A673 (cell line): ENCODE measurements at regions not wholly inside any gene's neighbourhood (a gene's known extent, or its start where the extent isn't known, plus 50 kb on each side); places are given as distances from the start of the nearest gene placed in this dataset.

ENCODE experiments used
- BruUV-seq: library from RNA; stranded (reverse); fragments of 400-500 nt; replicated peaks from 2 replicates; lab custom pipeline; 2021; lab: Mats Ljungman, UMichigan
- CTCF ChIA-PET: fragments of 300-600 bp; sonication (Branson Sonifier 250); formaldehyde crosslinking; loops from one replicate; lab custom pipeline; 2022; ENCODE audit warnings: antibody characterized with exemption; lab: Charles Lee
- POLR2A ChIA-PET: fragments of 300-600 bp; sonication (Branson Sonifier 250); formaldehyde crosslinking; loops from one replicate; lab custom pipeline; 2022; ENCODE audit warnings: antibody characterized with exemption; ENCODE audit not compliant: low non-redundant PET; lab: Charles Lee
- DNase-seq: peaks from one replicate; pipeline ENCODE4 v3.0.0-alpha.2; 2015; ENCODE audit warnings: low spot score
- H3K27ac ChIP-seq: fragments of 200-600 bp; sonication (generic); 2 replicates; pipeline ENCODE4 v1.5.1; 2016; ENCODE audit warnings: mixed run types, low read depth, mild to moderate bottlenecking, mixed read lengths, antibody characterized with exemption, low read length; ENCODE audit not compliant: poor library complexity, severe bottlenecking
- H3K27me3 ChIP-seq: fragments of 200-600 bp; sonication (generic); replicated peaks from 2 replicates; pipeline ENCODE4 v1.6.1; 2017; ENCODE audit warnings: mixed run types, low read depth, mild to moderate bottlenecking, mixed read lengths, antibody characterized with exemption, low read length; ENCODE audit not compliant: insufficient read depth, poor library complexity
- H3K36me3 ChIP-seq: fragments of 200-600 bp; sonication (generic); 2 replicates; pipeline ENCODE4 v1.6.1; 2016; ENCODE audit warnings: mixed run types, mild to moderate bottlenecking, mixed read lengths, antibody characterized with exemption, low read length; ENCODE audit not compliant: insufficient read depth, poor library complexity, severe bottlenecking
- H3K4me1 ChIP-seq: fragments of 200-600 bp; sonication (generic); 2 replicates; pipeline ENCODE4 v1.6.1; 2017; ENCODE audit warnings: mixed run types, mild to moderate bottlenecking, mixed read lengths, antibody characterized with exemption, low read length; ENCODE audit not compliant: insufficient read depth, poor library complexity, severe bottlenecking
- H3K4me3 ChIP-seq: fragments of 200-600 bp; sonication (generic); 2 replicates; pipeline ENCODE4 v1.5.1; 2016; ENCODE audit warnings: low read depth, mixed run types, mild to moderate bottlenecking, mixed read lengths, low read length; ENCODE audit not compliant: poor library complexity, severe bottlenecking
- H3K9me3 ChIP-seq: fragments of 200-600 bp; sonication (generic); 2 replicates; pipeline ENCODE4 v1.6.1; 2016; ENCODE audit warnings: mixed run types, low read depth, mild to moderate bottlenecking, mixed read lengths, antibody characterized with exemption, low read length; ENCODE audit not compliant: poor library complexity, severe bottlenecking
- EZH2 ChIP-seq: fragments of 200-600 bp; sonication (generic); IDR thresholded peaks from 2 replicates; pipeline ENCODE4 v1.6.1; 2017; ENCODE audit warnings: borderline replicate concordance, low read depth, mild to moderate bottlenecking, mixed read lengths, antibody characterized with exemption, low read length; ENCODE audit not compliant: poor library complexity, severe bottlenecking
- intact Hi-C: fragments of 100-400 bp; cut with micrococcal nuclease; formaldehyde crosslinking; loops from one replicate; pipeline ENCODE4 v1.10.0; 2022; ENCODE audit not compliant: unreplicated experiment
- TF ChIP-seq, protein P1 (sequence below): fragments of 300-800, 200-600 bp; sonication (generic); conservative IDR thresholded peaks from 2 replicates; pipeline ENCODE4 v1.5.1; 2017; ENCODE audit warnings: low read depth, mild to moderate bottlenecking, antibody characterized with exemption, low read length, moderate library complexity, mixed read lengths

DNA sequence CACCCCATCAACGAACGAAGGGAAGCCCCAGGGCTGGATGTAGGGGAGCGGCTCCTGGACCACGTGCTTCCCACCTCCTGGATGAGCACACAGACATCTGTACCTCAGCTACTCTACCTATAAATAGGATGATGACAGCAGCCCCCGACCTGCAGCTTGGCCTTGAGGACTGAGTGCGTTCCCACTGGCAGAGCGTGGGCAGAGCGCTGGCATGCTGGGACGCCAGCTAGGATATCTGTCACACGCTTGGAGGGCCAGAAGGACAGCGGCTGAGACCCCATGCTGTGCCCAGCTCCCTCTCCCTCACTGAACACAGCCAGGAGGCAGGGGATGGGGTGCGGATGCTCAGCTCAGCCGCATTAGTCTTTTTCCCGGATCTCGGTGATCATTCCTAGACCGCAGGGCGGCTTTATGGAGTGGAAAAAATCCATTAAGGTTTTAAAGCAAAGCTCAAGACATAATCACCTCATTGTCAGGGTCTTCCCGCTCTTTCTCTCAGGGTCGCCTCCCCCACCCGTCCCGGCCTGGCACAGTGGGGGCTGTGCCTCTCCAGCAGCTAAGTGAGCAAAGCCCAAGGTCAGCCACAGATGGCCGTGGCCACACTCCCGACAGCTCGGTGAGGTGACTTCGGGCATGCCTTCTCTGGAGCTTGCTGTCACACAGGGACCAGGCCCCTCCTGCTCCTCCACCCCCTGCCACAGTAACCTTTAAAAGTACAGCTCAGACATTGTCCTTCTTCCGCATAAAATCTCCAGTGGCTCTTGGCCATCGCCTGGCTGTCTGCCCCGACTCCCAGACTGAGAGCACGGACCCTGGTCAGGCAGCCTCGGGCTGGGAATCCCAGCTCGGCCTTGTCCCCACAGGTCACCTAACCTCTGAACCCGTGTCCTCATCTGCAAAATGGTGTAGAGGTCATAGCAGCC, 69.6 kb upstream of the SHISAL1 start:
- no TSS peak for BruUV-seq
- H3K27me3 ChIP-seq, result no peaks in the 10 kb centered on the region
- H3K27ac ChIP-seq, result no peak overlapping the region
- TF ChIP-seq, protein P1, sequence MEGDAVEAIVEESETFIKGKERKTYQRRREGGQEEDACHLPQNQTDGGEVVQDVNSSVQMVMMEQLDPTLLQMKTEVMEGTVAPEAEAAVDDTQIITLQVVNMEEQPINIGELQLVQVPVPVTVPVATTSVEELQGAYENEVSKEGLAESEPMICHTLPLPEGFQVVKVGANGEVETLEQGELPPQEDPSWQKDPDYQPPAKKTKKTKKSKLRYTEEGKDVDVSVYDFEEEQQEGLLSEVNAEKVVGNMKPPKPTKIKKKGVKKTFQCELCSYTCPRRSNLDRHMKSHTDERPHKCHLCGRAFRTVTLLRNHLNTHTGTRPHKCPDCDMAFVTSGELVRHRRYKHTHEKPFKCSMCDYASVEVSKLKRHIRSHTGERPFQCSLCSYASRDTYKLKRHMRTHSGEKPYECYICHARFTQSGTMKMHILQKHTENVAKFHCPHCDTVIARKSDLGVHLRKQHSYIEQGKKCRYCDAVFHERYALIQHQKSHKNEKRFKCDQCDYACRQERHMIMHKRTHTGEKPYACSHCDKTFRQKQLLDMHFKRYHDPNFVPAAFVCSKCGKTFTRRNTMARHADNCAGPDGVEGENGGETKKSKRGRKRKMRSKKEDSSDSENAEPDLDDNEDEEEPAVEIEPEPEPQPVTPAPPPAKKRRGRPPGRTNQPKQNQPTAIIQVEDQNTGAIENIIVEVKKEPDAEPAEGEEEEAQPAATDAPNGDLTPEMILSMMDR, result no peak
- TF ChIP-seq EZH2, result no peak
- no peak for DNase-seq
- CTCF ChIA-PET, result no interaction called here
- H3K9me3 ChIP-seq, result no peaks in the 10 kb centered on the region
- H3K4me1 ChIP-seq, result no peaks in the 10 kb centered on the region
- POLR2A ChIA-PET, result no interaction called here
- intact Hi-C loops, result no loop called here
- H3K4me3 ChIP-seq, result no peak overlapping the region
- no peaks in the 10 kb centered on the region for H3K36me3 ChIP-seq

DNA sequence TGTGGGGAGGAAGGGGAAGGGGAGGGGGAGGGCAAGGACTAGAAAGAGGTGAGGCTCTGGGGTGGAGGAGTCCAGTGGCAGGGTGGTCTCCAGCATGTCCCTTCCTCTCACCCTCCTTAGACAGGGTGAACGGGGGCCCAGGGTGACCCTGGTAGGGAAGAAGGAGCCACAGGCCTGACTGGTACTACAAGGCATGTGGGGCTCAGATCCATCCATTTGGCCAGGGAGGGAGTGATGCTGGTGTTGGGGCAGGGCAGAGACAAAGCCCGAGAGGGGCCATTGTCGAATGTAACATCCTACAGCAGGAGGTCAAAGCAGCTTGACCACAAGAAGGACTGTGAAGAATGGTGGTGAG, 69.0 kb upstream of the SHISAL1 start:
- no peak for DNase-seq
- TF ChIP-seq, protein P1, result no peak
- no peak for TF ChIP-seq EZH2
- Histone ChIP-seq H3K27ac (no peak overlapping the region), H3K27me3 (no peaks in the 10 kb centered on the region), H3K4me3 (no peak overlapping the region), H3K4me1 (no peaks in the 10 kb centered on the region), H3K9me3 (no peaks in the 10 kb centered on the region), H3K36me3 (no peaks in the 10 kb centered on the region)
- intact Hi-C loops, result no loop called here
- CTCF ChIA-PET, result no interaction called here
- POLR2A ChIA-PET, result no interaction called here
- BruUV-seq, result no TSS peak

DNA sequence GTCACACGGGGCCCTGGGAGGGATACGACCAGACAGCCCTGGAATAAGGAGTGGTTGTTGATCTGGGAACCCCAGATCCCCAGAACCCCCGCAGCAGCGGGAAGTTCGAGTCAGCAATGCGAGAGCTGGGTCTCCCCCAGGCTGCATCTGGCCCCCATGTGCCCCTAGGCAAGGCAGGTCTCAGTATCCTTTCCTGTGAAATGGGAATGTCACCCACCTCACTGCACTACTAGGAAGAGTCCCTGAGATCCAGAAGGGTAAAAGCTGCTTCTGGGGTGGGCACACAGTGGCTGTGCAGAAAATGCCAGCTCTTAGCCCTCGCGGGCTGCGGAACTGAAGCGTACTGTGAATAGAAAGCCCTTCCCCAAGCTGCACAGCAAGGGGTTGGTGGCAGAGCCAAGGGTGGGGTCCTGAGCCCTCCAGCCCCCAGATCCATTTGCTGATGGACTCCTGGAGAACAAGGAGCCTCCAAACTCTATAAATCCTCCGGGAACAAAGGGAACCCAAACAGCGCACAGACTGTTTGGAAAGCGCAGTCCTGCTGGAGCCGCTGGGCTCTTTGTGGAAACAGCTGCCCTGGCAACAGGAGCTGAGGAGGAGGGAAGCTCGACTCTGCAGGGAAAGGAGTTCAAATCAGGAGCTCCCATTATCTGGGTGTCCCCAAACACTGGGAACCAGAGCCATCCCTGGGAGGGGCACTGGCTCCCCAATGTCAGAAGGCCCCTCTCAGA, 68.2 kb upstream of the SHISAL1 start:
- no peaks in the 10 kb centered on the region for H3K36me3 ChIP-seq
- ChIA-PET POLR2A (no interaction called here), CTCF (no interaction called here)
- intact Hi-C loops, result no loop called here
- DNase-seq, result no peak
- TF ChIP-seq, protein P1, result no peak
- no peak for TF ChIP-seq EZH2
- H3K4me1 ChIP-seq, result no peaks in the 10 kb centered on the region
- peaks cover 5% of the 10 kb centered on the region for H3K27me3 ChIP-seq
- BruUV-seq, result no TSS peak
- no peak overlapping the region for H3K27ac ChIP-seq
- no peak overlapping the region for H3K4me3 ChIP-seq
- H3K9me3 ChIP-seq, result no peaks in the 10 kb centered on the region
